GM21381 (cell line): ENCODE measurements at regions not wholly inside any gene's neighbourhood (a gene's known extent, or its start where the extent isn't known, plus 50 kb on each side); places are given as distances from the start of the nearest gene placed in this dataset.
A peak's percentile ranks its signal among the peaks of the same experiment; 100 is the strongest.

Experiments used
- ATAC-seq: cut with Tn5 transposase; IDR thresholded peaks from one replicate; pipeline ENCODE4 v1.9.1; 2021; ENCODE audit warnings: mild to moderate bottlenecking, moderate library complexity; ENCODE audit not compliant: unreplicated experiment

- no peak for ATAC-seq
Measured at GRCh38 chr5:117486879-117487391, 912.3 kb upstream of the SEMA6A start.

DNA sequence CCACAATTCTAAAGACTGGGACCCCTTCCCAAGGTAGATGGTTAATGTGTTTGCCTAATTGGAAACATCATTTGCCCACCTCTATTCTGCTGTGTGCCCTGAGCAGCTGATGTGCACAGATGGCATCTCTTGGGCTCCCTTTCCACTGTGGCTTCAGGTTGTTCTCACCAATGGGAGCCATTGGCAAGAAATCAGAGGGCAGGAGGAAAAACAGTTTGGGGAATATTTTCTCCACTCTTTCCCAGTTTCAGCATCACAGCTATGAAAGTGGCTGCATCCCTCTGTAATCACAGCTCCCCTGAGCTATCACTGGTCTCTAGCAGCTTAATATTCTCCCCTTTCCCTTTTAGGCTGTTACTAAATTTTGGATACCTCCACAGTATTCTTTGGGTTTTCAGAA, 911.6 kb upstream of the SEMA6A start:
- ATAC-seq = no peak

DNA sequence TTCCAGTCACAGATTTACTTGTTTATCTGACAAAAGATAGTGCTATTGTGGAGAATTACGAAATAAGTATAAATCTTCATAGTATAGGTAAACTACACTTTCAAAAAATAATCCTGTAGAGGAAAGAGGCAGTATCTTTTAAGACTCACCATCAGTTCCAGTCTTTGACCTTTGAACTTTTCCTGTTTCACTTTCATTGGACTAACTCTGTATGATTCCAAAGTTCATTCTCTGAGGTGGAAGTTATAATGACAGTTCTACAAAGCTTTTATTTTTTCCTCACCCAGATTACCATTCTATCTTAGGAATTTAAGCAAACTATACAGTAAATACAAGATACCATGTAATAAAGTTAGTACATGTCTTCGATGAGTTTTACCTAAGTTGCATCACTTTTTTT, 901.3 kb upstream of the SEMA6A start:
- ATAC-seq = no peak

GRCh38 chr5:117473165-117473564, 898.5 kb upstream of the SEMA6A start:
- no peak for ATAC-seq

GRCh38 chr5:117463881-117464570, 889.4 kb upstream of the SEMA6A start:
- no peak for ATAC-seq

DNA sequence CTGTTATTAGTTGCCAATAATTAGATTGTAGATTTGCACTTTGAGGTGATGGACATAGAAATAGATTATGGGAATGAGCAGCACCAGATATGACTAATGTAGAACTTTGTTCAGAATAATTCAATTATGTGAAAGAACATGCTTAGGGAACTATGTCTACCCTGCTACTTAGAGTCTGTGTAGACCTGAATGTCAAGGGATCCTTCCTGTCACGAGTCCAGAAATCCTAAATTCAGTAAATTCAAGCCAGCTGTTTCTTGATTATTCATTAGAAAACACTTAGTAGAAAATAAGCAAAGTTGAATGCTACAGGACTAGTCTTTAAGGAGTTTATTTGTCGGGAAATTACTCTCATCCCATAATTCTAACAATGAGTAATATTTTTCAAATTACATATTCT, 887.3 kb upstream of the SEMA6A start:
- no peak for ATAC-seq

DNA sequence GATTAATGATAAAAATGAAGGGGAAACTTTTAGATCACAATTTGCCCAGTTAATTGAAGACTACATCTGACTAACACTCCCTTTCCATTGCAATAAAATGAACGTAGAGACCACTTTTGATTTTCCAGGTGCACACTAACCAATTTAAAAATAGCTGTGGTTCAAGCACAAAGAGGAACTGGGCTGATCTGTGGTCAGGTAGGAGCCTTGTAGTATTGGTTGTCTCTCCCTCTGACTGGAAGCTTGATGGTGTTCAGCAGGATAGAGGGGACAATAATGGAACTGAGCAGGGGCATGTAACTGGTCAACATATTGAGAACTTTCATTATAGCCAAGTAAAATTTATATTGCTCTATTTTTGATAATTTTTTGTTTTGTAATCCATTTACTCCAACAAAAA, 886.8 kb upstream of the SEMA6A start:
- peak; percentile 60 for ATAC-seq

DNA sequence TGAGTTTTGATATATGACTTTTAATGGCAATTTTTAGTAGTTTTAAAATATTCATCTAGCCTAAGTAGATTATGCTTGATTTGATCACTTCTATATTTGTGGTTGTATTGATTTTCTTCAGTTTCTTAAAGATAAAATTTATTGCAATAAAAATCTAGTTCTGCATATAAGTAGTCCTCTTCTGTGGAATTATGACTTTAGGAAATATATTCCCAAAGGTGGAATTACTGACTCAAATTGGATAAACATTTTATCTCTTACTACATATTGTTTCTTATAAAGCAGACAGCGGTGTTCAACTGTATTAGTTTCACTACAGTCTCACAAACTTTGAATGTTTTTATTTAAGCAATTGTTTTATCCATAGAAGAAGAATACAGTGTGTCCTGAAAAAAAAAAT, 883.0 kb upstream of the SEMA6A start:
- ATAC-seq = no peak

- ATAC-seq = no peak
Measured at GRCh38 chr5:117456866-117457470, 882.3 kb upstream of the SEMA6A start.

GRCh38 chr5:117455236-117456233, 880.9 kb upstream of the SEMA6A start:
- ATAC-seq = peak; percentile 29

DNA sequence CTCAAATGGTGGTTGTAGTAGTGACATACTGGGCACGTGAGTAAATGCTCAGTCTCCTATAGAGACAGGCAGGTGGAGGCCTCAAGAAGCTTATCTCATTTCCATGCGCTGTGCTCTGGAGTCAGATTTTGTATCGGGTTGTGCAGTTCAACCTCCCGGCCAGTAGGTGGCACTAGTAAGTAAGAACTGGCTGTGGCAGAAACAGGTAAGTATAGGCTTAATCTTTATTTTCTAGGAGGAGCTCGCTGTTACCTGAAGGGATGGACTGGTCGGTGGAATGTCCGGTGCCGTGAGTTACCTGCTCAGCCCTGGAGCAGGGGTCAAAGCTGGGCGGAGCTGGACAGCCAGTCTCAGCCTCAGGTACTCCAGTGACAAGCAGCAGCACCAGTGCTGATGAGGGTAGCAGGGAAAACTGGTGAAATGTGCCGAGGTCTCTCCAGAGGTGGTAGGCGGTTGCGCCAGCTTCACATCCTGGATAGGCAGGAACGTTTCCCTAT, 880.1 kb upstream of the SEMA6A start:
- peak; percentile 88 for ATAC-seq

DNA sequence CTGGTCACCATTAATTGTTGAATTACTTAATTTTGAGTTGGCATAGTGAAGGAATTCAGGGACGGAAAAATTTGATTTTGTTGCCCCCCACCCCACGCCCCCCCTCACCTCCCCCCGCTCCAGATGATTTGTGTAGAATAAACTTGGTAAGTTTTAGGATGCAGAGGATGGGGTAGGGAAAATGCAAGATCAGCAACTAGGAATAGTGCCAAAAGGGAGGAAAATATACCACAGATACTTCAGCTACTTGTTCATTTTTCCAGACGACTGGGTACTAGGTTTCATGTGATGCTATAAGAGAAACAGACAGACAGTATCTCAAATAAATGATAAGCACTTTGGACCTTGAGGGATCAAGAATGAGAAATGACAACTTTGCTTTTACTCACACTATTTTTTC, 862.2 kb upstream of the SEMA6A start:
- ATAC-seq = no peak

GRCh38 chr5:117435203-117435602, 860.6 kb upstream of the SEMA6A start:
- no peak for ATAC-seq

DNA sequence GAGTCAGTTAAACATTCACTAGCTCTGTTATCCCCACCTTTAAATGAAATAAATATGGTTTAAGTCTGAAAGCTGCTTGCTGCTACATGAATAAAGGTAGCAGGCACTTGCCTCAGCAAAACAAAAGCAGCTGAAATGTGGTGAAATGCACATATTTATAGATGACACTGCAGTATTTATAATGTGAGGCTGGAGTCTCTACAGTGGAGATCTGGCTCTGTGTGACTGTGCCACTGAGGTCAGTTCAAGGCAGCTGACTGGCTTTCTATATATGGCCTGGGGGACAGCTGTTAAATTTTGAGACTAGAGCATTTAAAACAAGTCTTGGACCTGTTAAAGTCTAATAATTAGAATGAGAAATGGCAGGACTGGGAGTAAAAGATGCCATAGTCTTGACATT, 859.6 kb upstream of the SEMA6A start:
- ATAC-seq = no peak

DNA sequence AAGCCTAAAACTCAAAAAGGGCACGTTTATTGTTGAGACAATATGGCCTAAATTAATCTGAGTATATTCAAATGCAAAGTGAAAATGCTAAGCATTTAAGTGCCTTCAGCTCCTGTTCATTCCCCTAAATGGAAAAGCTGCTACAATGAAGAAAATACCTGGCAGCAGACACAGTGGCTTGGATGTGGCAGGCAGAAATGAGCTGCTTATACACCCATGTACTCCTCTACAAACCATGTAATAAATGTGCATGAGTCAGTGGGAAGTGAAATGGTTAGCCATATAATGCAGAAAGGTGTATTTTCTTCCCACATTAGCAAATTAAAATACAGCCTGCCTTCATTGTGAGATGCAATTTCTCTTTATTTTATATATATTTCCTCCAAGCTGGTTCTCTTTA, 859.2 kb upstream of the SEMA6A start:
- ATAC-seq = no peak

DNA sequence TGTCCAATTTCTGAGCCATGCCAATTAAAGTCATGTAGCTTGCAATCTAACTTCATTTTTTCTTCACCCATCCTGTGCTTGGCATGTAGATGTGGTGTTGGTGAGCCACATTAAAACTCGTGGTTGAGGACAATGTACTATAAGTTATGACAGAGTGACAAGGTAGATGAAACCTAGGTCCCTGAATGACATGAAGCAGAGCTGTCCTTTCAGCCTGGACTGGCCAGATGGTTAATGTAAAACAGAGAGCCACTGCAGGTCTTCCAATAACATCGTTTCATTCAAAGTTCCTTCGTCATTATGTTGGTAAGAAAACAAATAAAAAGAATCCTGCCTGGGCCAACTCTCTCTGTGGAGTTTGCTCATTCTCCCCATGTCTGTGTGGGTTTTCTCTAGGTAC, 856.5 kb upstream of the SEMA6A start:
- ATAC-seq = no peak

DNA sequence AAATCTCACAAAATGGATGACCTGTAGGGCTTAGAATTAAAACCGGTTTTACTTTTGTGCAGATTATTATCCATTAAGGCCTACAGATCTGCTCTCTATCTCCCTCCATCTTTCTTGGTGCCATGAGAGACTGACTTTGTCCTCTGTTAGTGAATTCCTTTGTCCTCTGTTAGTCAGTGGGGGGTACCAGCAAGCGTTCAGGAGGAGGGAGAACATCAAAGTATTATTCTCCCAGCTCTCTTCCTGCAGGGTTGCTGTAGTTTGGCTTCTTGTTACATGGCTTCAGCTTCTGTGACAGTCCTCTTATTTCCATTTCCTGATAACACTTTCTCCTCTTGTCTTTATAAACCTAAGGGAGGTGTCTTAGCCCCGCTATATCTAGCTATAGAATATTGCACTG, 850.5 kb upstream of the SEMA6A start:
- no peak for ATAC-seq

DNA sequence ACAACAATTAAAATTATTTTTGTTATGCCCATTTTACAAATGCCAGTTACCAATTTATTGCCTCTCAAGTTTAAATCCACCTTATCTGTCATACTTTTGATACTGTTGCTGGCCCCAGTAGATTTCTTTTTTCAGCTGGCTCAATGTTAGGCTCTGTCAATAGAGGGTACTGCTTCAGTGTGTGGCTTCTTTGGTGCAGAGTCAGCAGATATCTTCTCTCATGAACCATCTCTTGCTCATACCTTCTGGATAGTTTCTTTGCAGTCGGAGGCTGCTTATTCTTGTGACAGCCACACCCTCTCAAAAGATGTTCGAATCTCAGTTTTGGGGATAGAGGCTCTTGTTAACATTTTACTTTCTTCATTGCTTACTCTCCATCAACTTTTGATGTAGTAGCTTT, 849.9 kb upstream of the SEMA6A start:
- ATAC-seq = no peak

DNA sequence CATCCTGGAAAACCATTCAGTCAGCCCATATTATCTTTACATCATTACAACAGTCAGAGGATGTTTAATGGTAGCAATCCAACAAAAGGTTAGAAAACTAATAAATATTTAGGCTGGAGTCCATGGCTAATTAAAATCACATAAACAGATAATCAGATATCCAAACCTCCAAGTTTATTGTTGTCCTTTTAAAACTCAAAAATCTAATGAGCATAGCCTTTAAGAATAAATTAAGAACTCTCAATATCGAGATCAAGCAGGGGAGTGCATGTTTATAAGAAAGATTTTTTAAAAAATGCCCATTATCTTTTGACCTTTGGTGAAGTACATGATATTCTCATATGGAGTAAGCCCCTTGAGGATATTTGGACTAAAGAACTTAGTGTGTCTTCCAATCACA, 842.9 kb upstream of the SEMA6A start:
- no peak for ATAC-seq

DNA sequence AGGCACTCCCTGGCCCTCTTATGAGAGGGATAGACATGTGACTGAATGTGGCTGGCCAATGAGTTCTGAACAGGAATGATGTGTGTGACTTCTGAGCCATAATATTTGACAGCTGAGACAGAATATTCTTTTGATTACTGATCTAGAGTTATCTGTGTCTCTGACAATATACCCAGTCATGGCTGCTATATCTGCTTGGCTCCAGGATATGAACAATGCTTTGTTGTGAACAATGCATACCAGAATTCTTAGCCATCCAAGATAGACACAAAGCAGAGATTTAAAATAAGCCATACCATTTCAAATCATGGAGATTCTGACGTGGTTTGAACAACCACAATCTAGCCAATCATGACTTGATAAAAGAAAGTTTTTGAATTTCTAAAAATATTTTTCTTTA, 840.3 kb upstream of the SEMA6A start:
- ATAC-seq = no peak

DNA sequence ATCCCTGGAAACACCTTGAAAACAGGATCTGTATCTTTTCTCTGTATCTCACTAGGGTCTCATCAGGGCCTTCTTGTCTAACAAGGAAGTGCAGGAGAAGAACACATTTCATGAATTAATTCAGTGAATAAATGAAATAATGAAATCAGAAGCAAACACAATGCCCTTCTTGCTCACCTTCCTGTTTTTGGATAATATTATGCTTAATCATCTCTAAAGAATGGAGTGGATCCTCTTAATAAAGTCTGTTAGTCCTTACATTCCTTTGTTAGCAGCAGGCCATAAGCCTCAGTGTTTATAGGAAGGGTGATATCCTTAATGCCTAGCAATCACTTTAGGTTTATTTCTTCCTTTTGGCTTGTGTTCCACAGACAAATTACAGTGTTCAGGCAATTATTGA, 837.1 kb upstream of the SEMA6A start:
- ATAC-seq = no peak
